ENCODE measurements at regions not wholly inside any gene's neighbourhood (a gene's known extent, or its start where the extent isn't known, plus 50 kb on each side); places are given as distances from the start of the nearest gene placed in this dataset.

- no peak for TF ChIP-seq CTCF (IDR thresholded peaks at IDR 0.05)
- DNase-seq: no peak
- peaks cover 6% of the 10 kb centered on the region for H3K27me3 Mint-ChIP-seq (ENCODE audit: low read depth, poor library complexity)
- H3K4me3 Mint-ChIP-seq: no peak overlapping the region
- peaks cover 5% of the 10 kb centered on the region for H3K4me1 Mint-ChIP-seq
- H3K27ac Mint-ChIP-seq: no peak overlapping the region
- no peaks in the 10 kb centered on the region for H3K36me3 Mint-ChIP-seq (ENCODE audit: low read depth)
- H3K9me3 Mint-ChIP-seq: no peaks in the 10 kb centered on the region
Measured at GRCh38 chr10:59965899-59966650, 59.7 kb upstream of the CCDC6 start.

- H3K27me3 Mint-ChIP-seq (ENCODE audit: low read depth, poor library complexity): peaks cover 6% of the 10 kb centered on the region
- no peak overlapping the region for H3K27ac Mint-ChIP-seq
- no peaks in the 10 kb centered on the region for H3K9me3 Mint-ChIP-seq
- TF ChIP-seq CTCF (IDR thresholded peaks at IDR 0.05): no peak
- no peaks in the 10 kb centered on the region for H3K36me3 Mint-ChIP-seq (ENCODE audit: low read depth)
- no peak overlapping the region for H3K4me3 Mint-ChIP-seq
- DNase-seq: no peak
- H3K4me1 Mint-ChIP-seq: peaks cover 5% of the 10 kb centered on the region
Measured at GRCh38 chr10:59962756-59963155, 56.4 kb upstream of the CCDC6 start.

GRCh38 chr10:59960751-59961150, 54.4 kb upstream of the CCDC6 start:
- H3K27ac Mint-ChIP-seq: no peak overlapping the region
- no peaks in the 10 kb centered on the region for H3K36me3 Mint-ChIP-seq (ENCODE audit: low read depth)
- H3K9me3 Mint-ChIP-seq: no peaks in the 10 kb centered on the region
- no peaks in the 10 kb centered on the region for H3K4me1 Mint-ChIP-seq
- peaks cover 6% of the 10 kb centered on the region for H3K27me3 Mint-ChIP-seq (ENCODE audit: low read depth, poor library complexity)
- H3K4me3 Mint-ChIP-seq: no peak overlapping the region
- no peak for DNase-seq
- TF ChIP-seq CTCF (IDR thresholded peaks at IDR 0.05): no peak

- Mint-ChIP-seq H3K27ac (no peak overlapping the region), H3K4me1 (no peaks in the 10 kb centered on the region)
- no peak for DNase-seq
Measured at GRCh38 chr10:59959504-59960018, 53.2 kb upstream of the CCDC6 start.

GRCh38 chr10:59958882-59959281, 52.5 kb upstream of the CCDC6 start:
- Mint-ChIP-seq H3K27ac (peak overlapping the region; percentile 65), H3K36me3 (ENCODE audit: low read depth) (no peaks in the 10 kb centered on the region), H3K4me1 (no peaks in the 10 kb centered on the region), H3K4me3 (no peak overlapping the region), H3K9me3 (no peaks in the 10 kb centered on the region), H3K27me3 (ENCODE audit: low read depth, poor library complexity) (peaks cover 4% of the 10 kb centered on the region)
- TF ChIP-seq CTCF (IDR thresholded peaks at IDR 0.05): no peak
- DNase-seq: no peak

More at GRCh38 chr10:59959504-59960018, 53.2 kb upstream of the CCDC6 start:
- Mint-ChIP-seq H3K27me3 (ENCODE audit: low read depth, poor library complexity) (peaks cover 4% of the 10 kb centered on the region), H3K4me3 (no peak overlapping the region), H3K36me3 (ENCODE audit: low read depth) (no peaks in the 10 kb centered on the region), H3K9me3 (no peaks in the 10 kb centered on the region)
- no peak for TF ChIP-seq CTCF (IDR thresholded peaks at IDR 0.05)

GRCh38 chr10:59957975-59958374, 51.6 kb upstream of the CCDC6 start:
- no peaks in the 10 kb centered on the region for H3K4me1 Mint-ChIP-seq
- no peak for DNase-seq
- H3K27me3 Mint-ChIP-seq (ENCODE audit: low read depth, poor library complexity): peaks cover 4% of the 10 kb centered on the region
- no peaks in the 10 kb centered on the region for H3K9me3 Mint-ChIP-seq
- H3K27ac Mint-ChIP-seq: no peak overlapping the region
- no peak overlapping the region for H3K4me3 Mint-ChIP-seq
- no peak for TF ChIP-seq CTCF (IDR thresholded peaks at IDR 0.05)
- H3K36me3 Mint-ChIP-seq (ENCODE audit: low read depth): no peaks in the 10 kb centered on the region
